ENCODE measurements at regions not wholly inside any gene's neighbourhood (a gene's known extent, or its start where the extent isn't known, plus 50 kb on each side); places are given as distances from the start of the nearest gene placed in this dataset.

GRCh38 chr3:29004885-29005599 is 275.8 kb upstream of the RBMS3 start:
- TF ChIP-seq CTCF (IDR thresholded peaks at IDR 0.05 in 8 of 11, conservative IDR thresholded peaks at IDR 0.05 in 3 of 11) (no peak), POLR2A (IDR thresholded peaks at IDR 0.05) (no peak)
